IPS-15b (cell line): ENCODE measurements at regions not wholly inside any gene's neighbourhood (a gene's known extent, or its start where the extent isn't known, plus 50 kb on each side); places are given as distances from the start of the nearest gene placed in this dataset.
"Not testable (repeated sequence)": the region's sequence is repeated elsewhere in the genome, so short reads cannot be mapped to it uniquely, and the experiment has no call there.

ENCODE experiments used
- H3K27me3 ChIP-seq: one replicate; pipeline ENCODE4 v1.6.1; 2013; ENCODE audit warnings: low read length; ENCODE audit not compliant: control insufficient read depth, insufficient read depth
- H3K36me3 ChIP-seq: one replicate; pipeline ENCODE4 v1.6.1; 2013; ENCODE audit warnings: low read length; ENCODE audit not compliant: control insufficient read depth, insufficient read depth
- H3K4me1 ChIP-seq: one replicate; pipeline ENCODE4 v1.6.1; 2013; ENCODE audit warnings: mild to moderate bottlenecking, low read length; ENCODE audit not compliant: control insufficient read depth, insufficient read depth
- H3K4me3 ChIP-seq: one replicate; pipeline ENCODE4 v1.5.1; 2013; ENCODE audit warnings: low read depth, low read length
- H3K9ac ChIP-seq: one replicate; pipeline ENCODE4 v1.6.1; 2013; ENCODE audit warnings: low read depth, mild to moderate bottlenecking, low read length
- H3K9me3 ChIP-seq: one replicate; pipeline ENCODE4 v1.6.1; 2013; ENCODE audit warnings: mild to moderate bottlenecking, low read length; ENCODE audit not compliant: control insufficient read depth, insufficient read depth

DNA sequence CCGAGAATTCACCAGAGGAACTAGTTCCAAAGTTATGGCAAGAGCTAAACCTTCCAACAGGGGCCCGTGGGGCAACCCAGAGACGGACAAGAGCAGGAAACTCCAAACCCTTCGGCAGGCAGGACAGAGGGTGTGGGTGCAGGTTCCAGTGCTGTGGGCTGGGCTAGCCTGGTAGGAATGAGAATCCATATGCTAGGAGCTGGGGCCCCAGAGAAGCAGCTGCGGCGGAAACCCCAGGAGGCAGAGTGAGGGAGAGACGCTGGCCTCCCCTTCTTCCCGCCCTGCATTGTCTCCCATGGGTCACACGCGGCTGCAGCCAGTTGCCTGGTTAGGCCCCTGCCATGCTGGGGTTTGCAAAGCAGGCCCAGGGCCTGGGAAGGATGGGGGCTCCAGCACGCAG, 126.2 kb upstream of the ALDH3B2 start:
- H3K9me3 ChIP-seq, H3K27me3 ChIP-seq, H3K36me3 ChIP-seq, H3K4me3 ChIP-seq, H3K9ac ChIP-seq, H3K4me1 ChIP-seq: not testable (repeated sequence)

DNA sequence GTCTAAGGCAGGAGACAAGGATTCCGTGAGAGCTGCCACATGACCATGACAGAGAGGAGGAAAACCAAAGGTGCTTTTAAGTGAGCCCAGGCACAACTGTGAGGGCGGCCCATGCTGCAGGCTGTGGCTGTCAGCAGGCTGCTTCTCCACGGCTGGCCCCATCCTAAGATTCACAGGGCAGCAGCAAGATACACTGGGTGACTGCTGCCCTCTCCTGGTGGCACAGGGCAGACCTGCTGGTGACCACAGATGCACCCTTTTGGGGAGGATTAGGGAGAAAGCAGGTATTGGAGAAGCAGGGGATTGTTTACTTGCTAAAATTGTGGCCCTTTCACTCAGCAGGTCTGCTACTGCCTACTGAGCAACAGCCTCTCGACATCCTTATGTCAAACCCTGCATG, 125.4 kb upstream of the ALDH3B2 start:
- not testable (repeated sequence) for H3K9ac ChIP-seq, H3K4me3 ChIP-seq, H3K36me3 ChIP-seq, H3K27me3 ChIP-seq, H3K4me1 ChIP-seq, H3K9me3 ChIP-seq

- not testable (repeated sequence) for H3K4me1 ChIP-seq, H3K36me3 ChIP-seq, H3K27me3 ChIP-seq, H3K4me3 ChIP-seq, H3K9me3 ChIP-seq, H3K9ac ChIP-seq
Measured at GRCh38 chr11:67797726-67798521, 123.5 kb upstream of the ALDH3B2 start.

- peaks cover 2% of the 10 kb centered on the region for H3K4me1 ChIP-seq
- no peak overlapping the region for H3K4me3 ChIP-seq
- no peak overlapping the region for H3K9ac ChIP-seq
Measured at GRCh38 chr11:67795746-67796145, 121.3 kb upstream of the ALDH3B2 start.

DNA sequence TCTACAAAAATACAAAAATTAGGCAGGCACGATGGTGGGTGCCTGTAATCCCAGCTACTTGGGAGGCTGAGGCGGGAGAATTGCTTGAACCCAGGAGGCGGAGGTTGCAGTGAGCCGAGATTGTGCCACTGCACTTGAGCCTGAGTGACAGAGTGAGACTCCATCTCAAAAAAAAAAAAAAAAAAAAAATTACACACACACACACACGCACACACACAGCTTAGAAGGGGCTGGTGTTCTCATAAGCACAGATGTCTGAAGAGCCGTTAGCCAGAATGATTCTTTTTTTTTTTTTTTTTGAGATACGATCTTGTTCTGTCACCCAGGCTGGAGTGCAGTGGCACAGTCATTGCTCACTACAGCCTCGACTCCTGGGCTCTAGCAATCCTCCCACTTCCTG, 119.3 kb upstream of the ALDH3B2 start:
- H3K9ac ChIP-seq, H3K4me1 ChIP-seq, H3K27me3 ChIP-seq: not testable (repeated sequence)

More at GRCh38 chr11:67795746-67796145, 121.3 kb upstream of the ALDH3B2 start:
- H3K27me3 ChIP-seq, result no peaks in the 10 kb centered on the region
- no peaks in the 10 kb centered on the region for H3K36me3 ChIP-seq
- H3K9me3 ChIP-seq, result no peaks in the 10 kb centered on the region

DNA sequence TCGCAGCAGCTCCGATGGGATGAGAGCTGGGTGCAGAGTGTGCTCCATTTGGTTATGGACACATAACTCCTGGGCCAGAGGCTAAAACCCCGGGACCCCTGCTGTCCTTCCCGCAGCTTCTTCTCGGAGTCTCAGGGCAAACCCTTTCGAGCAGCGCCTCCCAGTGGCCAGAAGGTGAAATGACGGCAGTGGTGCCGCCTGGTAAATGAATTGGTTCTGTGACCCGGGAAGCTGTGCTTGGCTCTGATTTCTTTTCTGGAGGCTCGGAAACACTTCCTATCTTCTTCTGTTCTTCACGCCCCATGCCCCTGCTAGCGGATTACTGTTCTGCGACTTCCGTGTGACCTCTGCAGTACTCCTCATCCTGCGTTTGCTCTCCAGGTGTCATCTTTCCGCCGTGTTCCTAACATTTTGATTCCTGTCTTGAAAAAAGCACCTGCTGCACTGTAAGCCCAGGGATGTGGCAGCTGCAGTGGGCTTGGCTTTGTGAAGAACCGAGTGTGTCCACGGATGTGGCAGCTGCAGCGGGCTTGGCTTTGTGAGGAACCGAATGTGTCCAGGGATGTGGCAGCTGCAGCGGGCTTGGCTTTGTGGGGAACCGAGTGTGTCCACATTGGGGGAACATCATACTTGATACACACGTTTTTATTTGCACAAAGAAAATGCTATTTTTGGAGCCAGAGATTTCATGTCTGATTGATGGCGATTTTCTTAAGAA, 118.0 kb upstream of the ALDH3B2 start:
- not testable (repeated sequence) for H3K4me3 ChIP-seq, H3K4me1 ChIP-seq, H3K9me3 ChIP-seq, H3K36me3 ChIP-seq, H3K27me3 ChIP-seq, H3K9ac ChIP-seq

More for the DNA sequence above, 119.3 kb upstream of the ALDH3B2 start:
- not testable (repeated sequence) for H3K9me3 ChIP-seq, H3K36me3 ChIP-seq, H3K4me3 ChIP-seq

DNA sequence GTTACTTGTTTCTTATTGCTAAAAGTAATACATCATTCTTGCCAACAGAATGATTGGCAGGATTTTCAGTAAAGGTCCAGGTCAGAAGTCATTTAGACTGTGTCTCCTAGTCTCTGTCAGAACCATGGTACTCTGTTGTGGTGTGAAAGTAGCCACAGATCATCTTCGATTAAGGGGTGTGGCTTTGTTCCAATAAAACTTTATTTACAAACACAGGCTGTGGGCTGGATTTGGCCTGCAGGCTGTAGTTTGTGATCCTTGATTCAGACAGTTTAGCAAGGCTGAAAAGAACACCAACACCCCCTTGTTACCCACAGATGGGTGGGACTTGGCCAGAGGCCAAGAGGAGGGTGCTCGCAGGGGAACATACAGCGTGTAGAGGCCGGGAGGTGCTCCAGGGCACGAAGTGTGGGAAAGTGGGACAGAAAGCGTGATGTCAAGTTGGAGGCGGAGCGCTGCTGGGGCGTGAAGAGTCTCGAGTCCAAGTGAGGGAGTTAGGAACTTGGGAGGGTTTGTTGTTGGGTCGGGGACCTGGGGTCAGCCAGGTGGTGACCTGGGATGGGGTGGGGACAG, 117.3 kb upstream of the ALDH3B2 start:
- not testable (repeated sequence) for H3K27me3 ChIP-seq, H3K4me3 ChIP-seq, H3K9me3 ChIP-seq

DNA sequence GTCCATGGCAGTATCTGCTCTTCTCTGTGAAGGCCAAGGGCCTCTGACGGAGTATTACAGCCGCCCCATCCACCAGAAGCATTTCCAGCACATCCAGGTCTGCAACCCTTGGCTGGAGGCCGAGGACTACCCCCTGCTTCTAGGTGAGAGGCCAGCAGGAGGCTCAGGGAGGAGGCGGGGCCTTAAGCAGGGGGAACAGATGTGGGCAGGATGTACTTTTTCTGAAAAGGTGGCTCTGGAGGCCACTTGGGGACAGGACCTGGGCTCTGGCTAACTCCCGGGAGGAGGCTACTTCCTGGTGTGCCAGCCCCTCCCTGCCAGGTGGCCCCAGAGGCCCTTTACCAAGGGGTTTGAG, 113.9 kb upstream of the ALDH3B2 start:
- not testable (repeated sequence) for H3K4me1 ChIP-seq, H3K36me3 ChIP-seq, H3K27me3 ChIP-seq, H3K9ac ChIP-seq, H3K9me3 ChIP-seq, H3K4me3 ChIP-seq

More for the DNA sequence above, 117.3 kb upstream of the ALDH3B2 start:
- H3K9ac ChIP-seq, H3K36me3 ChIP-seq, H3K4me1 ChIP-seq: not testable (repeated sequence)

- H3K4me1 ChIP-seq, H3K9ac ChIP-seq, H3K4me3 ChIP-seq, H3K27me3 ChIP-seq, H3K36me3 ChIP-seq, H3K9me3 ChIP-seq: not testable (repeated sequence)
Measured at GRCh38 chr11:67787681-67788340, 113.4 kb upstream of the ALDH3B2 start.

DNA sequence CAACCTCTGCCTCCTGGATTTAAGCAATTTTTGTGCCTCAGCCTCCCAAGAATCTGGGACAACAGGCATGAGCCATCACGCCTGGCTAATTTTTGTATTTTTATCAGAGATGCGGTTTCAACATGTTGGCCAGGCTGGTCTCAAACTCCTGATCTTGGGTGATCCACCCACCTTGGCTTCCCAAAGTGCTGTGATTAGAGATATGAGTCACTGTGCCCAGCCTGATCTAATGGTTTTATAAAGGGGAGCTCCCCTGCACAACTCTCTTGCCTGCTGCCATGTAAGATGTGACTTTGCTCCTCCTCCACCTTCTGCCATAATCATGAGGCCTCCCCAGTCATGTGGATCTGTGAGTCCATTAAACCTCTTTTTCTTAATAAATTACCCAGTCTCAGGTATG, 107.5 kb upstream of the ALDH3B2 start:
- not testable (repeated sequence) for H3K36me3 ChIP-seq, H3K9ac ChIP-seq, H3K4me3 ChIP-seq, H3K9me3 ChIP-seq, H3K27me3 ChIP-seq, H3K4me1 ChIP-seq

DNA sequence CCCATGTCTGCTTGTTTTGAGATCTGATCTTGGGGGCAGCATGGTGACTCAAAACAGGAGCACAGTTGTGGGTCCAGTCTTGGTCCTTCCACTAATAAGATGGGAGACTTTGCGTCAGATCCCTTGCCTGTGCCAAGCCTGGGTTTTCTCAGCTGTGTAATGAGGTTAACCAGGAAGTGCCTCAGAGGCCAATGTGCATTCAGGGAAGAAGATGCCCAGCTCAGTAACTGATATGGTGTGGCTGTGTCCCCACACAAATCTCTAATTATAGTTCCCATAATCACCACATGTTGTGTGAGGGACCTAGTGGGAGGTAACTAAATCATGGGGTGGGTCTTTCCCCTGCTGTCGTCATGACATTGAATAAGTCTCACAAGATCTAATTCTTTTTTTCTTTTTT, 107.1 kb upstream of the ALDH3B2 start:
- H3K9me3 ChIP-seq, H3K4me1 ChIP-seq, H3K4me3 ChIP-seq, H3K36me3 ChIP-seq, H3K27me3 ChIP-seq, H3K9ac ChIP-seq: not testable (repeated sequence)

DNA sequence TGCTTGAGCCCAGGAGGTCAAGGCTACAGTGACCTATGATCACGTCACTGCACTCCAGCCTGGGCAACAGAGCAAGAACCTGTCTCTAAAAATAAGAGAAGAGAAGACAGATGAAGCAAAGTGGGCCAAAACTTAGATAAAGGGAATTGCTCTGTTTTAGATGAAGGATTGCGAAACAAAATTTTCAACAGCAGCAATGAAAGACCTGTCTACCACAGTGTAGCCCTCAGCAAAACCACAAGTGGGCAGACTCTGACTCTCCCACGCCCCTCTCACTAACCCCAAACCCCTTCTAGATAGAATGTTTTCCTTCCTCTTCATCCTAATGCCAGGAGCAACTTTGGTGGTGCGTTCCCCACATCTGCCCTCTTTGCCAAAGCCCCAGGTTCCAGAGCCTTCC, 105.6 kb upstream of the ALDH3B2 start:
- Histone ChIP-seq H3K36me3 (no peaks in the 10 kb centered on the region), H3K9me3 (no peaks in the 10 kb centered on the region), H3K27me3 (no peaks in the 10 kb centered on the region), H3K4me3 (no peak overlapping the region), H3K9ac (no peak overlapping the region), H3K4me1 (no peaks in the 10 kb centered on the region)
